ENCODE measurements at regions not wholly inside any gene's neighbourhood (a gene's known extent, or its start where the extent isn't known, plus 50 kb on each side); places are given as distances from the start of the nearest gene placed in this dataset.

- Histone ChIP-seq H3K4me1 (ENCODE audit: control insufficient read depth in 1 of 2, insufficient read depth in 2 of 2, low read depth in 1 of 2, low read length in 1 of 2) (no peaks in the 10 kb centered on the region; a peak in 1 of 4 replicates), H4K20me1 (ENCODE audit: insufficient read depth) (no peaks in the 10 kb centered on the region), H3K9ac (no peak overlapping the region), H3K4me3 (ENCODE audit: low read depth in 2 of 2, low read length in 1 of 2) (no peak overlapping the region), H3F3A (replicated peaks; ENCODE audit: insufficient read depth) (no peaks in the 10 kb centered on the region), H3K79me2 (ENCODE audit: insufficient read depth) (no peaks in the 10 kb centered on the region), H3K27me3 (ENCODE audit: insufficient read depth) (no peaks in the 10 kb centered on the region), H3K4me2 (no peak overlapping the region), H3K27ac (ENCODE audit: low read depth in 2 of 2, low read length in 1 of 2) (no peak overlapping the region), H3K9me3 (no peaks in the 10 kb centered on the region), H3K9me2 (no peaks in the 10 kb centered on the region), H3K36me3 (replicated peaks in 1 of 2; ENCODE audit: control insufficient read depth in 1 of 2, insufficient read depth in 2 of 2, low read length in 1 of 2) (peaks cover 0 to 7% of the 10 kb centered on the region in 2 experiments), H2AFZ (ENCODE audit: low read depth) (no peak overlapping the region)
- DNase-seq, result peak; percentile 20
- ChIA-PET POLR2A (interaction anchor here (1.3 kb wide), 1 partner anchor 11 kb away, joined by 3 read pairs; no protein-coding TSS in a partner anchor), CTCF (interaction anchor here (1.0 to 3.6 kb wide), 3 partner anchors 15 to 829 kb away, joined by 3 to 24 read pairs (median 3); no protein-coding TSS in a partner anchor)
- TF ChIP-seq NFIC (IDR thresholded peaks at IDR 0.05; ENCODE audit: borderline replicate concordance) (no peak), GABPA (IDR thresholded peaks at IDR 0.05; ENCODE audit: low read depth) (no peak), CTCF (IDR thresholded peaks at IDR 0.05) (no peak), YY1 (IDR thresholded peaks at IDR 0.05; ENCODE audit: low read depth) (no peak), TAF1 (IDR thresholded peaks at IDR 0.05; ENCODE audit: borderline replicate concordance, low read depth, low read length) (no peak)
- 72% methylated on average over 6 of the region's 10 CpGs for WGBS (ENCODE audit: low lambda C conversion rate)
Observed at GRCh38 chrX:74117962-74118902, 185.7 kb upstream of the ZCCHC13 start.

GRCh38 chrX:74111245-74111644 lies 192.7 kb upstream of the ZCCHC13 start:
- Histone ChIP-seq H3K9me3 (peaks cover 7% of the 10 kb centered on the region; the same call in 1 of the 2 replicates), H3K79me2 (ENCODE audit: insufficient read depth) (no peaks in the 10 kb centered on the region), H3K27ac (ENCODE audit: low read depth in 2 of 2, low read length in 1 of 2) (no peak overlapping the region), H3K9ac (no peak overlapping the region), H2AFZ (ENCODE audit: low read depth) (no peak overlapping the region), H3K4me1 (ENCODE audit: control insufficient read depth in 1 of 2, insufficient read depth in 2 of 2, low read depth in 1 of 2, low read length in 1 of 2) (no peaks in the 10 kb centered on the region), H3F3A (replicated peaks; ENCODE audit: insufficient read depth) (no peaks in the 10 kb centered on the region), H4K20me1 (ENCODE audit: insufficient read depth) (no peaks in the 10 kb centered on the region), H3K9me2 (no peaks in the 10 kb centered on the region), H3K4me3 (ENCODE audit: low read depth in 2 of 2, low read length in 1 of 2) (no peak overlapping the region), H3K4me2 (no peak overlapping the region), H3K36me3 (replicated peaks in 1 of 2; ENCODE audit: control insufficient read depth in 1 of 2, insufficient read depth in 2 of 2, low read length in 1 of 2) (no peaks in the 10 kb centered on the region), H3K27me3 (ENCODE audit: insufficient read depth) (no peaks in the 10 kb centered on the region)
- DNase-seq, result no peak
- POLR2A ChIA-PET, result no interaction called here
- CTCF ChIA-PET, result no interaction called here
- TF ChIP-seq FOXJ3 (CRISPR knock-in tag; IDR thresholded peaks at IDR 0.05) (no peak), REST (IDR thresholded peaks at IDR 0.05; ENCODE audit: low read depth, low read length) (no peak), FOSL2 (IDR thresholded peaks at IDR 0.05; ENCODE audit: borderline replicate concordance, low read depth) (no peak), CTCF (IDR thresholded peaks at IDR 0.05) (no peak), MEF2A (IDR thresholded peaks at IDR 0.05; ENCODE audit: borderline replicate concordance, low read depth) (no peak), NRF1 (IDR thresholded peaks at IDR 0.05; ENCODE audit: low read depth, low read length) (no peak), GATA2 (CRISPR knock-in tag; IDR thresholded peaks at IDR 0.05) (no peak), MXI1 (IDR thresholded peaks at IDR 0.05; ENCODE audit: low read depth, low read length) (no peak), EZH2phosphoT487 (IDR thresholded peaks at IDR 0.05; ENCODE audit: borderline replicate concordance, low read depth) (no peak), SIN3A (IDR thresholded peaks at IDR 0.05; ENCODE audit: borderline replicate concordance, low read depth, low read length) (no peak)
- TF ChIP-seq, protein P1, sequence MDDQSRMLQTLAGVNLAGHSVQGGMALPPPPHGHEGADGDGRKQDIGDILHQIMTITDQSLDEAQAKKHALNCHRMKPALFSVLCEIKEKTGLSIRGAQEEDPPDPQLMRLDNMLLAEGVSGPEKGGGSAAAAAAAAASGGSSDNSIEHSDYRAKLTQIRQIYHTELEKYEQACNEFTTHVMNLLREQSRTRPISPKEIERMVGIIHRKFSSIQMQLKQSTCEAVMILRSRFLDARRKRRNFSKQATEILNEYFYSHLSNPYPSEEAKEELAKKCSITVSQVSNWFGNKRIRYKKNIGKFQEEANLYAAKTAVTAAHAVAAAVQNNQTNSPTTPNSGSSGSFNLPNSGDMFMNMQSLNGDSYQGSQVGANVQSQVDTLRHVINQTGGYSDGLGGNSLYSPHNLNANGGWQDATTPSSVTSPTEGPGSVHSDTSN (IDR thresholded peaks at IDR 0.05), result no peak
- TF ChIP-seq, protein P2, sequence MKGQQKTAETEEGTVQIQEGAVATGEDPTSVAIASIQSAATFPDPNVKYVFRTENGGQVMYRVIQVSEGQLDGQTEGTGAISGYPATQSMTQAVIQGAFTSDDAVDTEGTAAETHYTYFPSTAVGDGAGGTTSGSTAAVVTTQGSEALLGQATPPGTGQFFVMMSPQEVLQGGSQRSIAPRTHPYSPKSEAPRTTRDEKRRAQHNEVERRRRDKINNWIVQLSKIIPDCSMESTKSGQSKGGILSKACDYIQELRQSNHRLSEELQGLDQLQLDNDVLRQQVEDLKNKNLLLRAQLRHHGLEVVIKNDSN (IDR thresholded peaks at IDR 0.05; ENCODE audit: borderline replicate concordance, low read depth), result no peak

All from SK-N-SH (cell line).